ENCODE measurements at regions not wholly inside any gene's neighbourhood (a gene's known extent, or its start where the extent isn't known, plus 50 kb on each side); places are given as distances from the start of the nearest gene placed in this dataset.
"Not testable (repeated sequence)": the region's sequence is repeated elsewhere in the genome, so short reads cannot be mapped to it uniquely, and the experiment has no call there.

DNA sequence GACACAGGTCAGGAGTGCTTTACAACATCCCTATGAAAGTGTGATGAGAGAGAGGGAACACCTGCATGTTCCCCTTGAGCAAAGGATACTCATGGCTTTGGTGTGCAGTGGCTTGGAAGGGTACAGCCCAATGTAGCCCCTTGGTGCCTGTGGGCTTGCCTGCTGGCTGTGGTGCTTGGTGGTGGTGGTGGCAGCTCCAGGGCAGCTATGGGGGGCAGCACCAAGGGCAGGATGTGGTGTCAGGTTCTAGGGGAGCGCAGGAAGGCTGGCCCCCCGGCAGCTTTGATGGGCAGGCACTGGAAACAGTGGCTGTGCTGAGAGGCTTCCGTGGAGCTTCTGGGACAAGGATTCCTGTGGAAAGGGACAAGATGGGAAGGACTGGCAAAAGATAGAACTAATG, 464.0 kb upstream of the ZMIZ1 start:
- Mint-ChIP-seq H3K4me3 (ENCODE audit: unreplicated experiment) (no peak overlapping the region), H3K27ac (ENCODE audit: low read depth, unreplicated experiment) (no peak overlapping the region), H3K9me3 (ENCODE audit: unreplicated experiment) (no peaks in the 10 kb centered on the region), H3K4me1 (ENCODE audit: insufficient read depth, unreplicated experiment) (no peaks in the 10 kb centered on the region), H3K36me3 (ENCODE audit: insufficient read depth, unreplicated experiment) (no peaks in the 10 kb centered on the region), H3K27me3 (ENCODE audit: insufficient read depth, unreplicated experiment) (peaks cover under 1% of the 10 kb centered on the region)
- intact Hi-C loops (cut with micrococcal nuclease) = no loop called here
- TF ChIP-seq, protein P1, sequence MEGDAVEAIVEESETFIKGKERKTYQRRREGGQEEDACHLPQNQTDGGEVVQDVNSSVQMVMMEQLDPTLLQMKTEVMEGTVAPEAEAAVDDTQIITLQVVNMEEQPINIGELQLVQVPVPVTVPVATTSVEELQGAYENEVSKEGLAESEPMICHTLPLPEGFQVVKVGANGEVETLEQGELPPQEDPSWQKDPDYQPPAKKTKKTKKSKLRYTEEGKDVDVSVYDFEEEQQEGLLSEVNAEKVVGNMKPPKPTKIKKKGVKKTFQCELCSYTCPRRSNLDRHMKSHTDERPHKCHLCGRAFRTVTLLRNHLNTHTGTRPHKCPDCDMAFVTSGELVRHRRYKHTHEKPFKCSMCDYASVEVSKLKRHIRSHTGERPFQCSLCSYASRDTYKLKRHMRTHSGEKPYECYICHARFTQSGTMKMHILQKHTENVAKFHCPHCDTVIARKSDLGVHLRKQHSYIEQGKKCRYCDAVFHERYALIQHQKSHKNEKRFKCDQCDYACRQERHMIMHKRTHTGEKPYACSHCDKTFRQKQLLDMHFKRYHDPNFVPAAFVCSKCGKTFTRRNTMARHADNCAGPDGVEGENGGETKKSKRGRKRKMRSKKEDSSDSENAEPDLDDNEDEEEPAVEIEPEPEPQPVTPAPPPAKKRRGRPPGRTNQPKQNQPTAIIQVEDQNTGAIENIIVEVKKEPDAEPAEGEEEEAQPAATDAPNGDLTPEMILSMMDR (IDR thresholded peaks at IDR 0.05; ENCODE audit: unreplicated experiment) = no peak
- POLR2A ChIA-PET = no interaction called here
- no peak for DNase-seq (ENCODE audit: unreplicated experiment)
- no TSS peak for BruUV-seq (replicated peaks)
- CTCF ChIA-PET = interaction anchor here (0.8 to 1.6 kb wide), 3 partner anchors 12 to 178 kb away, joined by 3 to 4 read pairs (median 3); no protein-coding TSS in a partner anchor

- no TSS peak for BruUV-seq (replicated peaks)
- peaks cover 12% of the 10 kb centered on the region for H3K27me3 Mint-ChIP-seq (ENCODE audit: insufficient read depth, unreplicated experiment)
- no peaks in the 10 kb centered on the region for H3K9me3 Mint-ChIP-seq (ENCODE audit: unreplicated experiment)
- intact Hi-C loops (cut with micrococcal nuclease) = no loop called here
- H3K36me3 Mint-ChIP-seq (ENCODE audit: insufficient read depth, unreplicated experiment) = no peaks in the 10 kb centered on the region
- no peaks in the 10 kb centered on the region for H3K4me1 Mint-ChIP-seq (ENCODE audit: insufficient read depth, unreplicated experiment)
- POLR2A ChIA-PET = interaction anchor here (0.6 to 0.9 kb wide), 6 partner anchors 16 to 343 kb away, joined by 3 to 4 read pairs (median 3); no protein-coding TSS in a partner anchor
- CTCF ChIA-PET = interaction anchor here (0.5 to 1.6 kb wide), 12 partner anchors 9 to 1901 kb away, joined by 3 to 4 read pairs (median 3); no protein-coding TSS in a partner anchor
- no peak overlapping the region for H3K4me3 Mint-ChIP-seq (ENCODE audit: unreplicated experiment)
- TF ChIP-seq, protein P1 (IDR thresholded peaks at IDR 0.05; ENCODE audit: unreplicated experiment) = peak; percentile 22
- H3K27ac Mint-ChIP-seq (ENCODE audit: low read depth, unreplicated experiment) = no peak overlapping the region
- DNase-seq (ENCODE audit: unreplicated experiment) = peak; percentile 69
Measured at GRCh38 chr10:78605800-78606350, 462.9 kb upstream of the ZMIZ1 start.

GRCh38 chr10:78606766-78607165, 462.0 kb upstream of the ZMIZ1 start:
- BruUV-seq (replicated peaks); POLR2A ChIA-PET; H3K36me3 Mint-ChIP-seq (ENCODE audit: insufficient read depth, unreplicated experiment); intact Hi-C loops (cut with micrococcal nuclease); H3K4me1 Mint-ChIP-seq (ENCODE audit: insufficient read depth, unreplicated experiment); CTCF ChIA-PET; DNase-seq (ENCODE audit: unreplicated experiment); H3K9me3 Mint-ChIP-seq (ENCODE audit: unreplicated experiment); H3K27ac Mint-ChIP-seq (ENCODE audit: low read depth, unreplicated experiment); H3K4me3 Mint-ChIP-seq (ENCODE audit: unreplicated experiment): not testable (repeated sequence)
- peaks cover 21% of the 10 kb centered on the region for H3K27me3 Mint-ChIP-seq (ENCODE audit: insufficient read depth, unreplicated experiment)

DNA sequence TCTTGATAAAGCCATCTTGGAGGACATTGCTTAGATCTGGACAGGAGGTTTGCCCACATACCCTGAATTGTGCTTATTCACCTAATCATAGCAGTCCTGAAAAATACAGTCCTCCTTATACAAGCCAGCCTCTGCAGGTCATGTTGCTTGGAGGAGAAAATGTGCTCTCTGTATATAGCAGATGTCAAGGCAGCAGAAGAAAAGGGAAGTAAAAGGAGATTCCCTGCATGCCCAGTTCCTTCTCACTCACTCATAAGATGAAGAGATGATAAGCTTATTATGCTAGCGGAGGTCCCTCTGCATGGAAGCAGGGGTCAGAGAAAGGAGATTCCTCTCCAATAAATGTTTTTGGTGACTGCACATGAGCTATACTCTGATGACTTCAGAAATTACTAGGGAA, 458.8 kb upstream of the ZMIZ1 start:
- Mint-ChIP-seq H3K4me1 (ENCODE audit: insufficient read depth, unreplicated experiment) (no peaks in the 10 kb centered on the region), H3K9me3 (ENCODE audit: unreplicated experiment) (no peaks in the 10 kb centered on the region), H3K27me3 (ENCODE audit: insufficient read depth, unreplicated experiment) (peaks cover 53% of the 10 kb centered on the region), H3K36me3 (ENCODE audit: insufficient read depth, unreplicated experiment) (no peaks in the 10 kb centered on the region), H3K27ac (ENCODE audit: low read depth, unreplicated experiment) (no peak overlapping the region), H3K4me3 (ENCODE audit: unreplicated experiment) (no peak overlapping the region)
- BruUV-seq (replicated peaks) = no TSS peak
- intact Hi-C loops (cut with micrococcal nuclease) = no loop called here
- ChIA-PET CTCF (no interaction called here), POLR2A (interaction anchor here (1.0 kb wide), 1 partner anchor 16 kb away, joined by 3 read pairs; no protein-coding TSS in a partner anchor)
- TF ChIP-seq, protein P1 (IDR thresholded peaks at IDR 0.05; ENCODE audit: unreplicated experiment) = no peak
- DNase-seq (ENCODE audit: unreplicated experiment) = no peak

DNA sequence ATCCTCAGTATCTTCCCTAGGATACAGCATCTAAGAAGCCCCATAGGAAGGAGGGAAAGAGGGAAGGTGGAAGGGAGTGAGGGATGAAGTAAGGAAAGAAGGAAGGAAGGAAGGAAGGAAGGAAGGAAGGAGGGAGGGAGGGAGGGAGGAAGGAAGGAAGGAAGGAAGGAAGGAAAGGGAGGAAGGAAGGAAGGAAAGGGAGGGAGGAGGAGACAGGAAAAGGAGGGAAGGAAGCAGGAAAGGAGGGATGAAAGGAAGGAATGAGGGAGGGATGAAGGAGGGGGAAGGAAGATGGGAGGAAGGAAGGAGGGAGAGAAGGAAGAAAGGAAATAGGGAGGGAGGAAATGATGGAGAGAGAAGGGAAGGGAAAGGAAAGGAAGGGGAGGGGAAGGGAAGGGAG, 455.6 kb upstream of the ZMIZ1 start:
- TF ChIP-seq, protein P1 (IDR thresholded peaks at IDR 0.05; ENCODE audit: unreplicated experiment) = no peak
- CTCF ChIA-PET = no interaction called here
- no TSS peak for BruUV-seq (replicated peaks)
- H3K27me3 Mint-ChIP-seq (ENCODE audit: insufficient read depth, unreplicated experiment) = peaks cover 72% of the 10 kb centered on the region
- POLR2A ChIA-PET = no interaction called here
- H3K4me1 Mint-ChIP-seq (ENCODE audit: insufficient read depth, unreplicated experiment) = no peaks in the 10 kb centered on the region
- no peak overlapping the region for H3K4me3 Mint-ChIP-seq (ENCODE audit: unreplicated experiment)
- no peaks in the 10 kb centered on the region for H3K36me3 Mint-ChIP-seq (ENCODE audit: insufficient read depth, unreplicated experiment)
- H3K27ac Mint-ChIP-seq (ENCODE audit: low read depth, unreplicated experiment) = no peak overlapping the region
- H3K9me3 Mint-ChIP-seq (ENCODE audit: unreplicated experiment) = no peaks in the 10 kb centered on the region
- intact Hi-C loops (cut with micrococcal nuclease) = no loop called here
- DNase-seq (ENCODE audit: unreplicated experiment) = no peak

Measured in MCF 10A (cell line).